ENCODE measurements at regions not wholly inside any gene's neighbourhood (a gene's known extent, or its start where the extent isn't known, plus 50 kb on each side); places are given as distances from the start of the nearest gene placed in this dataset.

DNA sequence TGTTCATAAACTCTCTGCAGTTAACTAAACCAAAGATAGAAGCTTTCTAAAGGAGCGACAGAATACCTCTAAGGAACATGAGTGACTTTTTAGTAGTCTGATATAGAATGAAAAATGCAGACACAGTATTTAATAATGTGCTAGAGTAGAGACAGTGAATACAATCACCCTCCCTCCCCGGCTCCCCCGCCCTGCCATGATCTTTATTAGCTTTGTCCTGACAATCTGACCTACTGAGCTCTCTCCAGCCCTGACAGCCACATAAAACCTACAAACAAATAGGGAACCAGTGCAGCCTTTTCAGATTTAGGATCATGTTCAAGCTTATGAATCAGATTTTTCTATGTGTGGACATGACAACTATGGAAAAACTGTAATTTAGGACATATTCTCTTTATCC is 777.6 kb upstream of the FANCL start:
- intact Hi-C loops (cut with DNase I; ENCODE audit: low total_unique reads): no loop called here
- no peak for TF ChIP-seq POLR2A (IDR thresholded peaks at IDR 0.05)

DNA sequence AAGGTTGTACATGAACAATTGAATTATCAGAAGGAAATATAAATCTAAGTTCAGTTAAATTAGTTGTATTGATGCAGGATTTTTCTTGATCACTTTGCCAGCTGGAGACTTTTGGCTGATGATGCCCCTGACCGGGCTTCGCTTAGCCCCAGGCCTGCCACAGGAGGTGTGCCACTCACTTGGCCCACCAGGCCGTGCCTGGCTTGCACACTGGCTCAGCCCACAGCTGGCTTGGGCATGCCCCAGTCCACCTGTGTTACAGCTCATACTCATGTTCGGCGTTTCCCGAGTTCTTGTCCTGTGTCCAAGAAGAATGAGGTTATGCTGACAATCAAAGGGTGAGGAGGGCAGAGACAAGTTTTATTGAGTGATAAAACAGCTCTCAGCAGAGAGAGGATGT is 773.9 kb upstream of the FANCL start:
- no peak for DNase-seq
- intact Hi-C loops (cut with DNase I; ENCODE audit: low total_unique reads): no loop called here
- H3K4me3 ChIP-seq: no peak overlapping the region
- no peaks in the 10 kb centered on the region for H3K36me3 ChIP-seq
- no peaks in the 10 kb centered on the region for H3K27me3 ChIP-seq
- H3K9me3 ChIP-seq: no peaks in the 10 kb centered on the region
- no peak overlapping the region for H3K27ac ChIP-seq
- no peak for TF ChIP-seq POLR2A (IDR thresholded peaks at IDR 0.05)
- TF ChIP-seq CTCF (IDR thresholded peaks at IDR 0.05): no peak
- H3K4me1 ChIP-seq: no peaks in the 10 kb centered on the region

More for the DNA sequence above, 777.6 kb upstream of the FANCL start:
- no peaks in the 10 kb centered on the region for H3K4me1 ChIP-seq
- no peak overlapping the region for H3K4me3 ChIP-seq
- no peaks in the 10 kb centered on the region for H3K9me3 ChIP-seq
- no peaks in the 10 kb centered on the region for H3K36me3 ChIP-seq
- no peak for DNase-seq
- peak overlapping the region in 1 of 2 donors; percentile 53 for H3K27ac ChIP-seq
- H3K27me3 ChIP-seq: no peaks in the 10 kb centered on the region

- intact Hi-C loops (cut with DNase I; ENCODE audit: low total_unique reads): no loop called here
Observed at GRCh38 chr2:59012971-59013370, 771.8 kb upstream of the FANCL start.

GRCh38 chr2:59012234-59012633 is 771.1 kb upstream of the FANCL start:
- intact Hi-C loops (cut with DNase I; ENCODE audit: low total_unique reads): no loop called here
- Histone ChIP-seq H3K36me3 (no peaks in the 10 kb centered on the region), H3K9me3 (no peaks in the 10 kb centered on the region), H3K4me1 (no peaks in the 10 kb centered on the region), H3K27ac (no peak overlapping the region), H3K4me3 (no peak overlapping the region), H3K27me3 (no peaks in the 10 kb centered on the region)
- no peak for DNase-seq
- TF ChIP-seq CTCF (IDR thresholded peaks at IDR 0.05) (no peak), POLR2A (IDR thresholded peaks at IDR 0.05) (no peak)

More at GRCh38 chr2:59012971-59013370, 771.8 kb upstream of the FANCL start:
- H3K9me3 ChIP-seq: no peaks in the 10 kb centered on the region
- H3K27me3 ChIP-seq: no peaks in the 10 kb centered on the region
- TF ChIP-seq CTCF (IDR thresholded peaks at IDR 0.05) (no peak), POLR2A (IDR thresholded peaks at IDR 0.05) (no peak)
- no peak overlapping the region for H3K4me3 ChIP-seq
- H3K27ac ChIP-seq: no peak overlapping the region
- H3K4me1 ChIP-seq: no peaks in the 10 kb centered on the region
- H3K36me3 ChIP-seq: no peaks in the 10 kb centered on the region
- DNase-seq: no peak

- no peak overlapping the region for H3K4me3 ChIP-seq
- H3K4me1 ChIP-seq: no peaks in the 10 kb centered on the region
- no peaks in the 10 kb centered on the region for H3K36me3 ChIP-seq
- no peaks in the 10 kb centered on the region for H3K27me3 ChIP-seq
- TF ChIP-seq POLR2A (IDR thresholded peaks at IDR 0.05): no peak
- no peak for TF ChIP-seq CTCF (IDR thresholded peaks at IDR 0.05)
- intact Hi-C loops (cut with DNase I; ENCODE audit: low total_unique reads): no loop called here
- H3K27ac ChIP-seq: no peak overlapping the region
- no peaks in the 10 kb centered on the region for H3K9me3 ChIP-seq
- DNase-seq: no peak
Observed at GRCh38 chr2:59008950-59009349, 767.8 kb upstream of the FANCL start.
